Pulmonary artery endothelial cell (primary cell): ENCODE measurements at regions not wholly inside any gene's neighbourhood (a gene's known extent, or its start where the extent isn't known, plus 50 kb on each side); places are given as distances from the start of the nearest gene placed in this dataset.

Source experiments
- DNase-seq: peaks from one replicate; pipeline ENCODE4 v3.0.0-alpha.2; 2011; ENCODE audit warnings: low read depth, low spot score

GRCh38 chr18:61619783-61620182 is 273.0 kb downstream of the RNF152 start:
- no peak for DNase-seq

GRCh38 chr18:61618816-61619215 is 274.0 kb downstream of the RNF152 start:
- DNase-seq, result no peak

- DNase-seq, result no peak
Observed at GRCh38 chr18:61616111-61616610, 276.6 kb downstream of the RNF152 start.

DNA sequence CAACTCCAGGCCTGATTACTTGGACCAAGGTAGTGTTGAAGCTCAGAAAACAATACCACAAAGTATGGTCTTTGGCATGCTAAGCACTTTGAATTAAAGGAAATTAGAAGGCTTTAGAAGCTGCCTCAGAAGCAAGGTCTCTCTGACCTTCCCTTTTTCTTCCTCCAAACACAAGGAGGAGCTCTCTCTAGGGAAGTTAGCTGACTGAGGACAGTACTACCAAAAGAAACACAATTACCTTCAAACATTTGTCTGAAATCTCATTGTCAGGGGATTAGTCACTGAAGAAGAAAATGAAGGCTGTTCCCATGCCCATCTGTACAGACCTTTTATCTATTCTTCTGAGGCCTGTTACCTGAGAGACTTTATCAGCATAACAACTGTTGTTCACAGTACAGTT is 279.3 kb downstream of the CDH20 start:
- DNase-seq, result no peak

GRCh38 chr18:61609131-61609530 is 275.9 kb downstream of the CDH20 start:
- no peak for DNase-seq

GRCh38 chr18:61608316-61608715 is 275.1 kb downstream of the CDH20 start:
- peak; percentile 32 for DNase-seq

GRCh38 chr18:61607867-61608266 is 274.6 kb downstream of the CDH20 start:
- no peak for DNase-seq

DNA sequence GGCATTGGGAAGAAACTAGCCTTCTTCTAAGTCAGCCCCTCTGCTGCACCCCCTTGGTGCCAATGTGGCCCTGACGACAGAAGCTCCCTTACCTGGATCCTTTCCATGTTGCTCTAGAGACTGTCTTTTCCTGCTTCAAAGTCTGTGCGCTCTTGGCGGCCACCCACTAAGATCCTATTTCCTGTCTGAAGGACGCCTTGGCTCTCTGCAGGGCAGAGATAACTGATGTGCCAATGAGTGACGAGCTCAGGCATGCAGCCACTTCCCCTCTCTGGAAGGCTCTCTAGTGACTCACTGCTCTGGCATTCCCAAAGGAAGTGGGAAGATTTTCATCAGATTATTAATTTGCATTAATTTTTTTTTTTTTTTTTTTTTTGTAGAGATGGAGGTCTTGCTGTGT is 273.5 kb downstream of the CDH20 start:
- peak; percentile 100 for DNase-seq

DNA sequence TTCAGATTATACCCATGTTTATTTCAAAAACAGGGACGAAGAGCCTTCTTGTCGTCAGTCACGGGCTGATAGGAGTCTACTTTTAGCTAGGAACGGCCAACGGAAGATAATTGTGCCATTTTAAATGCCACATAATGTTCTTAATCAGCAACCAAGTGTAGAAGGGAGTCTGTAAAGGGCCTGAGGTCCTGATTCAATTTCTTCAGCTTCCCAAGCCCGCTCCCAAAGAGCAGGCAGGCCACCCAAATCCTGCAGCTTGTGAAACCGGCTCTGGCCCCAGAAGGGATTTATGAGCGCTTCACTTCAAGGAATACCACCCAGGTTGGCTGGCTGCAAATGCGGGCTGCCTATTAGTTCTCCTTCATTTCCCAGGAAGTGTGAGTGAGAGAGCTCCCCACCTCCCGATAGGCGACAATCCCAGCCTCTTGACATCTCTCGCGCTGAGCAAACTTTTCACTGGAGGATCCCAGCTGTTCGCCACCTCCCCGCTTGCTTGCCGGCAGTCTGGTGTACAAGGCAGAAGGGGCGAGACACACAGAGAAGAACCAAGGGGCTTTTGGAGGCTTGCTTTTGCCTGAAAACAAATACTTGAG is 272.9 kb downstream of the CDH20 start:
- DNase-seq, result no peak

GRCh38 chr18:61605376-61606067 is 272.3 kb downstream of the CDH20 start:
- no peak for DNase-seq
